CD4-positive, alpha-beta T cell treated with Interleukin-17A for 1 hour (primary cell): ENCODE measurements at regions not wholly inside any gene's neighbourhood (a gene's known extent, or its start where the extent isn't known, plus 50 kb on each side); places are given as distances from the start of the nearest gene placed in this dataset.
"Not testable (repeated sequence)": the region's sequence is repeated elsewhere in the genome, so short reads cannot be mapped to it uniquely, and the experiment has no call there.

Source experiments
- DNase-seq: peaks from one replicate; pipeline ENCODE4 v3.0.0-alpha.2; 2020

GRCh38 chr2:139685090-139685983 is 905.1 kb upstream of the NXPH2 start:
- DNase-seq, result no peak

DNA sequence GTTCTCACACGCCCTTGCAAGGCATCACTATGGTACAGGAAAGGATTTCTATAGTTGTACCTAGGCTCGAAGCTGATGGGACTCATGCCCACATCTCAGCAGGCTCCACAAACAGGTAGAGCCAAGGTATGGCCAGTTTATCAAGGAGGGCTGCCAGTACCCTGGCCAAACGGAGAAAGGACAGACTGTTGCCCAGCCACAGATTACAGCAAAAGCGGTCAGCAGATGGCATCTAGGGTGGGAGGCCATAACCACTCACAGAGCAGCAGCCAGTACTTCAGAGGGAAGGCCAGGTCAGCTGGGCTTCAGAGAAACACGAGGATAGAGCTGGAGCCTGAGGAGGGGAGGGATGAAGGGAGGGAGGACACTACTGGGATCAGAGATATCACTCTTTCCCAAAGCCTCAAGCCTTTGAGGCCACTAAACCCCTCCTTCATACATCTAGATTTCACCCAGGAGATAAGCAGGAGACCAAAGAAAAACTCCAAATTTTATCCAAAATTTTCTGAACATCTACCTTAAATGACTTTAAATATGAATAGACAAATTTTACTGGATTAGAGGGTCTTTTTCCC is 904.2 kb upstream of the NXPH2 start:
- no peak for DNase-seq

- DNase-seq, result no peak
Measured at GRCh38 chr2:139674577-139674976, 894.4 kb upstream of the NXPH2 start.

GRCh38 chr2:139673447-139673846 is 893.3 kb upstream of the NXPH2 start:
- DNase-seq, result not testable (repeated sequence)

DNA sequence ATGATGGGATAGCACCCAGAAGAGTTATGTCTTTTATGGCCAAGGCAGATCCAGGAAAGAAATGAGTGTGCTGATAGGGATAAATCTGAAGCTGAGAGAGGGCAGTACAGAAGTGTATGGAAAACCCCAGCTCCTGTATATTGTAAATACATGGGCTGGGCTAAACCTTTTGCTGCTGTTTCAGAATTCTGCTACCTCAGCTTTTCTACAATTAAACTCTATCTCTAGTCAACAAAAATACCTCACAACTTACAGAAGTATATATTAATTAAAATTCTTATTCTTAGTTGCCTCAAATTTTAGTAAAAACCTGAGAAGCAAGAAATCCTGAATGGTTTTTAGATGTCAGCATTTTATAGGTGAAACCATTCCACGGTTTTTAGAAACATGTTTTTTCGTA is 889.5 kb upstream of the NXPH2 start:
- no peak for DNase-seq

- no peak for DNase-seq
Measured at GRCh38 chr2:139652385-139652784, 872.2 kb upstream of the NXPH2 start.

- no peak for DNase-seq
Measured at GRCh38 chr2:139645617-139646016, 865.4 kb upstream of the NXPH2 start.

DNA sequence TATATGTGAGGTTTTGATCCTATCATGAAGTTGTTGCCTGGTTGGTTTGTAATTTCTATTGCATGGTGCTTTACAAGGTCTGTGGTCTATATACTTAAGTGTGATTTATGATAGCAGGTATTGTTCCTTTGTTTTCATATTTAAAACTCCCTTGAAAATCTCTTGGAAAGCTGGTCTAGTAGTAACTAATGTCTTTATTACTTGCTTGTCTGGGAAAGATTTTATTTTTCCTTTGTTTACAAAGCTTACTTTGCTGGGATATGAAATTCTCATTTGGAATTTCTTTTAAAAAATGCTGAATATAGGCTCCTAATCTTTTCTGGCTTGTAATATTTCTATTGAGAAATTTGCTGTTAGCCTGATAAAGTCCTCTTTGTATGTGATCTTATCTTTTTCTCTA is 862.9 kb upstream of the NXPH2 start:
- DNase-seq, result no peak

DNA sequence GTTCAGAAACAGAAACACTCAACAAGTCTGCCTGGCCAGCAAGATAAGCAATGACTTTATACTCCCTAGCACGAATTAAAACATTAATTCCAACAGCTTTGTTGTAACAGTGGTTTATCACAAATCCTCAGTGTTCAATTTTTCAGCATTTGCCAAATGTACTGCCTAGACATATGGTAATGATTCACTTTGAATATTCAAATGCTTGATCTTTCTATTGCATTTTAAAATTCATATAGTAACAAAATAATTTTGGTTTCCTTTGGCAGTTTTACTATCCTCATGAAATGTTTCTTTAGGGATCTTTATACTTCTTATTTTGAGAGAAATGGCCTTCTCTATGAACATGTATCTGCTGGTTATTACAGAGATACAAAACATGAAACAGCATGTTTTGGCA is 851.8 kb upstream of the NXPH2 start:
- DNase-seq, result no peak

GRCh38 chr2:139628931-139629330 is 848.7 kb upstream of the NXPH2 start:
- DNase-seq, result no peak

DNA sequence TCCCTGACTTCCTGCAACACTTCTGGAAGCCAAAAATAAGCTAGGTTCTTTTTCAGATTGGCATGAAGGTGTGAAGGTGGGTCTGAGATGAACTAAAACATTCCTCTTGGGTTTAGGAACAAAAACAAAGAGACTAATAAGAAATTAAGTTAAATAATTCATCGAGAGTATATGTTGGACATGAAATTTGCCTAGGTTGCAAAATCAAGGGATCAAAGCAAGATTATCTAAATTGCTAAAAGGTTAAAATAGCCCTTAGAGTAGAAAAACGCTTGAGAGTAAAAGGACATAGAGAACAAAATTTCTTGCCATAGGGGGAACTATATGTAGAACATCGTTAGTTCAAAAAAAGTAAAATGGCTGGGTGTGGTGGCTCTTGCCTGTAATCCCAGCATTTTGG is 845.9 kb upstream of the NXPH2 start:
- no peak for DNase-seq

- no peak for DNase-seq
Measured at GRCh38 chr2:139622691-139623090, 842.5 kb upstream of the NXPH2 start.

GRCh38 chr2:139617747-139618146 is 837.6 kb upstream of the NXPH2 start:
- no peak for DNase-seq

DNA sequence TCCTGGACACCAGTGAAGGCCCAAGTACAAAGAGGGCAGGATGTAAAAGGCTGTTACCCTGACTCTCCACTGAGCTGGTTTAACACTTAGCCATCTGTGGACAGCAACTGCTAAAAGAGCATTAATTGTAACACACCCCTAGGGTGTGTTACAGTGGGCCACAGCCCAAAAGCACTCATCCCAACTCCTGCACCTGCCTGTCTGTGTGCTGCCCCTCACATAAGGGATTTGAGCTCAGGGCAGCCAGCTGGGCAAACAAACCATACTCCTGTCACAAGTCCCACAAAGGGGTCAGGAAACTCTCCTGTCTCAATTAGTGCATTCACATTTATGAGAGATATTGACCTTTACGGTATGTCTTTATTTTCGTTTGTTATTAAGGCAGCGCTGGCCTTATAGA is 833.1 kb upstream of the NXPH2 start:
- DNase-seq, result no peak

DNA sequence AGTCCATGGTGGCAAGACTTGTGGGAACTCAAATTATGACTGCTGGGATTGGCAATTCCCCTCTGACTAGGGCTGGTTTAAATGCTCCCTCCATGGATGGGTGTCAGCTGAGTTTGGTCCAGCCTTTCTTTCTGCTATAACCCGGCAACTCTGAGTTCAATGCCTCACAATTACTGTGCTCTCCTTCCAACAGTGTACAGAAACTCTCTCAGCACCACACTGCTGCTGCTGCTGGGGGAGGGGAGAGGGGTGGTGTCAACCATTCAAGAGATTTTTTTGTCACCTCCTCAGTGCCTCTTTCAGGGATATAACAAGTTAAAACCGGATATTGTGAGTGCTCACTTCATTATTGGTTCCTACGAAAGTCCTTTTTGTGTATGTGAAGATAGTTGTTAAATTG is 830.3 kb upstream of the NXPH2 start:
- DNase-seq, result no peak

- no peak for DNase-seq
Measured at GRCh38 chr2:139609109-139609508, 828.9 kb upstream of the NXPH2 start.

DNA sequence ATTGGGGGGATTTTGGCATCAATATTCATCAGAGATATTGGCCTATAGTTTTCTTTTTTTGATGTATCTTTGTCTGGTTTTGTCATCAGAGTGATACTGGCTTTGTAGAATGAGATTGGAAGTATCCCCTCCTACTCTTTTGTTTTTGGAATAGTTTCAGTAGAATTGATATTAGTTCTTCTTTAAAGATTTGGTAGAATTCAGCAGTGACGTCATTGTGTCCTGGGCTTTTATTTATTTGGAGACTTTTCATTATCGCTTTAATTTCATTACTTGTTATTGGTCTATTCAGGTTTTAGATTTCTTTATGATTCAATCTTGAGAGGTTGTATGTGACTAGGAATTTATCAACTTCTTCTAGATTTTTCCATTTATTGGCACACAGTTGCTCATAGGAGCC is 825.5 kb upstream of the NXPH2 start:
- DNase-seq, result no peak

GRCh38 chr2:139600166-139600565 is 820.0 kb upstream of the NXPH2 start:
- no peak for DNase-seq

DNA sequence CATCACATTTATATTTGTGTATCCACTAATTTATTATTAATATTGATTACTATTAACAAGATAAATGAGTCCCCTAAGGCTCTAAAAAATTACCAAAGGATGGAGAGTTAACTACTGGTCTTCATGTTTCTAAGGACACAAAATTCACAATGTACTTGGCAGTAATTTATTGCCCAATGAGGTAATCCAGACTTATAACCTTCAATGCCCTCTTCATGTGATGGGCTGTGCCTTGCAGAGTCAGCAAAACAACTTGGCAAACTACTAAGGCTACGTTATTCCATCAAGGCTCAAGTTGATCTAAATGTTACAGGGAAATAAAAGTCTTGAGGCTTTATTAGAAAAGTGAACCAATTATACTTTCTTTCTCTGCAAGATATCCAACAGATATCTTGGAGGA is 804.9 kb upstream of the NXPH2 start:
- no peak for DNase-seq

DNA sequence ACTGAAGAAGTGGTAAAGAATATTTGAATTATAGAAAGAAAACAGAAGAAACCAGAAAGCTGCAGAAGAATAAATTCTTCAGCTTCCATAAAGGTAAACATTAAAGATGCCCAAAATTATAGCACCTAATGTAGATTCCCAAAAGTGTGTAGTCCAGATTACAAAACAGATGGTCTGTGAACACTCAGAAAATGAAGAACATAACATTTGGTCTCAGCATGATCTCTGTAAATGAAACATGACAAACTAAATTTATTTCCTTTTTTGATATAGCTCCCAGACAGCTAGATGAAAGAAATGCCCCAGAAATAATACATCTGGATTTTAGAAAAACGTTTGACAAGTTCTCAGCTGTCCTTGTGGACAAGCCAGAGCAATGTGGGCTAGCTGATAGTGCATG is 794.2 kb upstream of the NXPH2 start:
- no peak for DNase-seq

DNA sequence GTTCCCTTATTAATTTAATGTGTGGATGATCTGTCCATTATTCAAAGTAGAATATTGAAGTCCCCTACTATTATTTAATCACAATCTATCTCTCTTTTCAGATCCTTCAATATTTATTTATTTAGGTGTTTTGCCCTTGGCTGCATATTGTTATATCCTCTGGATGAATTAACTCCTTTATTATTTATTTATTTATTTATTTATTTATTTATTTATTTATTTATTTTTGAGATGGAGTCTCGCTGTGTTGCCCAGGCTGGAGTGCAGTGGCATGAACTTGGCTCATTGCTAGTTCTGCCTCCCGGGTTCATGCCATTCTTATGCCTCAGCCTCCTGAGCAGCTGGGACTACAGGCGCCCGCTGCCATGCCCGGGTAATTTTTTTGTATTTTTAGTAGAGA is 776.6 kb upstream of the NXPH2 start:
- DNase-seq, result no peak

- DNase-seq, result no peak
Measured at GRCh38 chr2:139550873-139551272, 770.7 kb upstream of the NXPH2 start.

GRCh38 chr2:139550341-139550740 is 770.2 kb upstream of the NXPH2 start:
- DNase-seq, result no peak

DNA sequence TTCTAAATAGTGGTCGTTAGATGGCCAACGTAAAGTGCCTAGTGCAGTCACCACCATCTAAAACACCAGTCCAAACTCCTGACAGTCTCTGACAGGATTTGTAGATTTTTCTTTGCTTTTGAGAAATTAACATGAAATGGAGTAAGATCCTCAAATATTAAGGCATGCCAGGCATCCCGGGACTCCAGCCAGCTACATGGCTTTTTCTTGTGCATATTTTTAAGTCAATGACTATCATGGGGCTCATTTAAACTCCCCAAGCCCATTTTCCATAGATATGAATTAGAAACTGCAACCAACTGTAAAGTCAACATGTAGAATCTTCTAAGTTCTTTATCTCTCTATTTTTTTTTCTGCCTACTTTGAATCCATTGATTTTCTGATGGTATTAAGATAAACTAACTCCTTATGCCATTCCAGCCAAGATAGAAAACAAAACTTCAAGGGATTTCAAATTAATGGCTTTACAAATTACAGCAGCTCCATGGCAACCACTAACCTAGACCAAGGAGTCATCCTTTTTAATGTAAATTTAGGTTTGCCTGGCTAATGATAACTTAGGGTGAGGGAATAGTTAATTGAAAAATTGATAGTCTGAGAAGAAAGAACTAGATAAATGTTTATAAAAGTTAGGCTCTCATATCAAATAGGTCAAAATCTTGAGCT is 764.1 kb upstream of the NXPH2 start:
- no peak for DNase-seq
